ENCODE measurements at regions not wholly inside any gene's neighbourhood (a gene's known extent, or its start where the extent isn't known, plus 50 kb on each side); places are given as distances from the start of the nearest gene placed in this dataset.
"Not testable (repeated sequence)": the region's sequence is repeated elsewhere in the genome, so short reads cannot be mapped to it uniquely, and the experiment has no call there.

DNA sequence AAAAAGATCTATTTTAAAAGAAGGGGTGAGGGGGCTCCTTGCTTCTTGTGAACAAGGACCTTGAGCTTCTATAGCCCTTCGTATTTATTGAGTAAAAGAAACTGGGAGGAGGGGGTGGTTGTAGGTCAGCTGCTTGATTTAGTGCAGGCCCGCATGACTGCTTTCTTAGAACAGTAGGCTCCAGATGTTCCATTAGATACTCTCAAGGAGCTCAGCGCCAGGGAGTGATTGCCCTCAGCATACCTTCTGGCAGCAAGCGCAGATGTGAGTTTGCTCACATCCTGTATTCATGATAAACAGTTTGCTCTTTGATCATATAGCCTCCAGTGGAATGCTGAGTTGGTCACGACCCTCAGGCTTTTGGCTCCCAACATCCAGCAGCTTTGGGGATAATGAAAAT lies 108.9 kb upstream of the XPO1 start:
- peaks cover 8% of the 10 kb centered on the region for H3K9me3 Mint-ChIP-seq (ENCODE audit: unreplicated experiment)
- H3K4me1 Mint-ChIP-seq (ENCODE audit: low read depth, unreplicated experiment), result no peaks in the 10 kb centered on the region
- intact Hi-C loops (cut with micrococcal nuclease; ENCODE audit: unreplicated experiment), result no loop called here
- Histone ChIP-seq H3K27me3 (replicated peaks; ENCODE audit: control insufficient read depth, insufficient read depth, low read length) (no peaks in the 10 kb centered on the region), H3K4me1 (no peaks in the 10 kb centered on the region), H3K36me3 (ENCODE audit: control insufficient read depth, insufficient read depth, low read length) (no peaks in the 10 kb centered on the region), H3K9me3 (peaks cover 28% of the 10 kb centered on the region), H3K4me3 (ENCODE audit: low read depth, low read length) (no peak overlapping the region)
- no TSS peak for BruUV-seq (replicated peaks)
- ChIA-PET CTCF (no interaction called here), POLR2A (no interaction called here)
- H3K27ac Mint-ChIP-seq (ENCODE audit: unreplicated experiment), result no peak overlapping the region
- H3K27me3 Mint-ChIP-seq (ENCODE audit: insufficient read depth, unreplicated experiment), result no peaks in the 10 kb centered on the region
- H3K4me3 Mint-ChIP-seq (ENCODE audit: unreplicated experiment), result no peak overlapping the region
- TF ChIP-seq, protein P1, sequence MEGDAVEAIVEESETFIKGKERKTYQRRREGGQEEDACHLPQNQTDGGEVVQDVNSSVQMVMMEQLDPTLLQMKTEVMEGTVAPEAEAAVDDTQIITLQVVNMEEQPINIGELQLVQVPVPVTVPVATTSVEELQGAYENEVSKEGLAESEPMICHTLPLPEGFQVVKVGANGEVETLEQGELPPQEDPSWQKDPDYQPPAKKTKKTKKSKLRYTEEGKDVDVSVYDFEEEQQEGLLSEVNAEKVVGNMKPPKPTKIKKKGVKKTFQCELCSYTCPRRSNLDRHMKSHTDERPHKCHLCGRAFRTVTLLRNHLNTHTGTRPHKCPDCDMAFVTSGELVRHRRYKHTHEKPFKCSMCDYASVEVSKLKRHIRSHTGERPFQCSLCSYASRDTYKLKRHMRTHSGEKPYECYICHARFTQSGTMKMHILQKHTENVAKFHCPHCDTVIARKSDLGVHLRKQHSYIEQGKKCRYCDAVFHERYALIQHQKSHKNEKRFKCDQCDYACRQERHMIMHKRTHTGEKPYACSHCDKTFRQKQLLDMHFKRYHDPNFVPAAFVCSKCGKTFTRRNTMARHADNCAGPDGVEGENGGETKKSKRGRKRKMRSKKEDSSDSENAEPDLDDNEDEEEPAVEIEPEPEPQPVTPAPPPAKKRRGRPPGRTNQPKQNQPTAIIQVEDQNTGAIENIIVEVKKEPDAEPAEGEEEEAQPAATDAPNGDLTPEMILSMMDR (IDR thresholded peaks at IDR 0.05; ENCODE audit: insufficient read depth in 1 of 2, low read depth in 1 of 2, low read length in 1 of 2, severe bottlenecking in 1 of 2, unreplicated experiment in 1 of 2), result no peak
- no peak for DNase-seq
- H3K36me3 Mint-ChIP-seq (ENCODE audit: insufficient read depth, unreplicated experiment), result no peaks in the 10 kb centered on the region

DNA sequence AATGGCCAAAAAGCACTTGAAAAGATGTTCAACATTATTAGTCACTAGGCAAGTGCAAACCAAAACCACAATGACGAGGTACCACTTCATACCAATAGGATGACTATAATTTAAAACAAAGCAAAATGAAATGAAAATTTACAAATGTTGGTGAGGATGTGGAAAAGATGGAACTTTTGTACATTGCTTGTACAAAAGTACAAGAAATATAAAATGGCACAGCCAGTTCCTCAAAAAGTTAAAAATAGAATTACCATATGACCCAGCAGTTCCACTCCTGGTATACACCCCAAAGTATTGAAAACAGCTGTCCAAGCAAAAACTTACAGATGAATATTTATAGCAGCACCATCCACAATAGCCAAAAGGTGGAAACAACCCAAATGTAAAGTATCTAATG lies 107.8 kb upstream of the XPO1 start:
- Mint-ChIP-seq H3K36me3 (ENCODE audit: insufficient read depth, unreplicated experiment) (peaks cover under 1% of the 10 kb centered on the region), H3K4me3 (ENCODE audit: unreplicated experiment) (no peak overlapping the region), H3K4me1 (ENCODE audit: low read depth, unreplicated experiment) (peaks cover 3% of the 10 kb centered on the region), H3K27ac (ENCODE audit: unreplicated experiment) (no peak overlapping the region), H3K27me3 (ENCODE audit: insufficient read depth, unreplicated experiment) (no peaks in the 10 kb centered on the region), H3K9me3 (ENCODE audit: unreplicated experiment) (peaks cover 8% of the 10 kb centered on the region)
- H3K9me3 ChIP-seq, result peaks cover 28% of the 10 kb centered on the region
- H3K36me3 ChIP-seq (ENCODE audit: control insufficient read depth, insufficient read depth, low read length), result no peaks in the 10 kb centered on the region
- ChIA-PET CTCF (no interaction called here), POLR2A (no interaction called here)
- H3K27me3 ChIP-seq (replicated peaks; ENCODE audit: control insufficient read depth, insufficient read depth, low read length), result no peaks in the 10 kb centered on the region
- H3K4me1 ChIP-seq, result peaks cover 2% of the 10 kb centered on the region
- no peak for DNase-seq
- BruUV-seq (replicated peaks), result no TSS peak
- H3K4me3 ChIP-seq (ENCODE audit: low read depth, low read length), result no peak overlapping the region
- TF ChIP-seq, protein P1 (IDR thresholded peaks at IDR 0.05; ENCODE audit: insufficient read depth in 1 of 2, low read depth in 1 of 2, low read length in 1 of 2, severe bottlenecking in 1 of 2, unreplicated experiment in 1 of 2), result no peak
- intact Hi-C loops (cut with micrococcal nuclease; ENCODE audit: unreplicated experiment), result no loop called here

DNA sequence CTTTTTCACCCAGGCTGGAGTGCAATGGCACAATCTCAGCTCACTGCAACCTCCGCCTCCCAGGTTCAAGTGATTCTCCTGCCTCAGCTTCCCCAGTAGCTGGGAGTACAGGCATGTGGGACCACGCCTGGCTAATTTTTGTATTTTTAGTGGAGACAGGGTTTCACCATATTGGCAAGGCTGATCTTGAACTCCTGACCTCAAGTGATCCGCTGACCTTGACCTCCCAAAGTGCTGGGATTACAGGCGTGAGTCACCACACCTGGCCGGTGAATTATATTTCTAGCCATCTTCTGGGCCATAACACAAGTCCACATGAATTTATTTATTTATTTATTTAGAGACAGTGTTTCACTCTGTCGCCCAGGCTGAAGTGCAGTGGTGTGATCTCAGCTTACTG lies 105.0 kb upstream of the XPO1 start:
- peaks cover 18% of the 10 kb centered on the region for H3K4me1 Mint-ChIP-seq (ENCODE audit: low read depth, unreplicated experiment)
- peaks cover 28% of the 10 kb centered on the region for H3K4me1 ChIP-seq
- H3K9me3 Mint-ChIP-seq (ENCODE audit: unreplicated experiment); H3K36me3 ChIP-seq (ENCODE audit: control insufficient read depth, insufficient read depth, low read length); H3K4me3 Mint-ChIP-seq (ENCODE audit: unreplicated experiment); BruUV-seq (replicated peaks); H3K36me3 Mint-ChIP-seq (ENCODE audit: insufficient read depth, unreplicated experiment); POLR2A ChIA-PET; H3K27me3 ChIP-seq (replicated peaks; ENCODE audit: control insufficient read depth, insufficient read depth, low read length); H3K27me3 Mint-ChIP-seq (ENCODE audit: insufficient read depth, unreplicated experiment); CTCF ChIA-PET; H3K27ac Mint-ChIP-seq (ENCODE audit: unreplicated experiment); intact Hi-C loops (cut with micrococcal nuclease; ENCODE audit: unreplicated experiment); DNase-seq; H3K4me3 ChIP-seq (ENCODE audit: low read depth, low read length): not testable (repeated sequence)
- H3K9me3 ChIP-seq, result peaks cover 24% of the 10 kb centered on the region

DNA sequence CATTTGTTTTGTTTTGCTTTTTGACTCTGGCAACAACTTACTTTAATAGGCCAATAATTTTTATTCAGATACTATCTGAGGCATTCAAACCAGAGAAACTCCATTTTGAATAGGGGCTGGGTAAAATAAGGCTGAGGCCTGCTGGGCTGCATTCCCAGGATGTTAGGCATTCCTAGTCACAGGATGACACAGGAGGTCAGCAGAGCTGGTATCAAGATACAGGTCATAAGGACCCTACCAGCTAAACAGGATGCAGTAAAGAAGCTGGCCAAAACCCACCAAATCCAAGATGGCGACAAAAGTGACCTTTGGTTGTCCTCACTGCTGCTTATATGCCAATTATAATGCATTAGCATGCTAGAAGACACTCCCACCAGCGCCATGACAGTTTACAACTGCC lies 102.2 kb upstream of the XPO1 start:
- Mint-ChIP-seq H3K4me1 (ENCODE audit: low read depth, unreplicated experiment) (peaks cover 41% of the 10 kb centered on the region), H3K4me3 (ENCODE audit: unreplicated experiment) (no peak overlapping the region), H3K27ac (ENCODE audit: unreplicated experiment) (peak overlapping the region; percentile 78), H3K9me3 (ENCODE audit: unreplicated experiment) (no peaks in the 10 kb centered on the region), H3K27me3 (ENCODE audit: insufficient read depth, unreplicated experiment) (no peaks in the 10 kb centered on the region), H3K36me3 (ENCODE audit: insufficient read depth, unreplicated experiment) (peaks cover 6% of the 10 kb centered on the region)
- Histone ChIP-seq H3K4me3 (ENCODE audit: low read depth, low read length) (no peak overlapping the region), H3K9me3 (peaks cover 6% of the 10 kb centered on the region), H3K27me3 (replicated peaks; ENCODE audit: control insufficient read depth, insufficient read depth, low read length) (no peaks in the 10 kb centered on the region), H3K36me3 (ENCODE audit: control insufficient read depth, insufficient read depth, low read length) (no peaks in the 10 kb centered on the region), H3K4me1 (peaks cover 47% of the 10 kb centered on the region)
- TF ChIP-seq, protein P1 (IDR thresholded peaks at IDR 0.05; ENCODE audit: insufficient read depth in 1 of 2, low read depth in 1 of 2, low read length in 1 of 2, severe bottlenecking in 1 of 2, unreplicated experiment in 1 of 2), result no peak
- DNase-seq, result peak; percentile 65 to 80
- BruUV-seq (replicated peaks), result no TSS peak
- POLR2A ChIA-PET, result interaction anchor here (0.8 kb wide), 2 partner anchors 102 to 123 kb away, joined by 3 read pairs; partner anchors contain the start of gene XPO1
- intact Hi-C loops (cut with micrococcal nuclease; ENCODE audit: unreplicated experiment), result no loop called here
- CTCF ChIA-PET, result no interaction called here
